Uterus (tissue), 2 donors: ENCODE measurements at regions not wholly inside any gene's neighbourhood (a gene's known extent, or its start where the extent isn't known, plus 50 kb on each side); places are given as distances from the start of the nearest gene placed in this dataset.

ENCODE experiments used
- CTCF ChIP-seq, 4 experiments: fragments of 200-600 bp in 2 of 4; fragments of 450-650 bp in 2 of 4; sonication (generic) in 2 of 4; IDR thresholded peaks; one replicate each; pipeline ENCODE4 v1.5.1; 2016 to 2019; ENCODE audit warnings: antibody characterized with exemption in 4 of 4, mild to moderate bottlenecking in 2 of 4, moderate library complexity in 1 of 4
- POLR2A ChIP-seq, 2 donors: fragments of 450-650 bp; IDR thresholded peaks; one replicate each; pipeline ENCODE4 v1.6.1; 2016; ENCODE audit warnings: antibody characterized with exemption in 2 of 2, mild to moderate bottlenecking in 1 of 2, moderate library complexity in 1 of 2

DNA sequence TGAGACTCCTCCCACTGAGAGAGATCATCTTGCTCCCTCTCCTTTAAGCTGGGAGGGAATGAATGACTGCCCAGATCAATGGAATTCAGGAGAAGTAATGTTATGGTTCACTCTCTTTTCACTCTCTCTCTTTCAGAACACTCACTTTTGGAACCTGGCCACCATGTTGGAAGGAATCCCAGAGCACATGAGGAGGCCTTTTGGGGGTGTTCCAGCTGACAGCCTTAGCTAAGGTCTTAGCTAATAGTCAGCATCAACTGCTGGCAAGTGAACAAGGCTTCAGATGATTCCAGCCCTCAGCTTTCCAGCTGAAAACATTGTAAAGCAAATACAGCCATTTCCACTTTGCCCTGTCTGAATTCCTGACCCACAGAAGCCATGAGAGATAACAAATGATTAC lies 124.0 kb upstream of the CLNK start:
- TF ChIP-seq CTCF (IDR thresholded peaks at IDR 0.05) = no peak
- TF ChIP-seq POLR2A (IDR thresholded peaks at IDR 0.05) = no peak
